ENCODE measurements at regions not wholly inside any gene's neighbourhood (a gene's known extent, or its start where the extent isn't known, plus 50 kb on each side); places are given as distances from the start of the nearest gene placed in this dataset.

DNA sequence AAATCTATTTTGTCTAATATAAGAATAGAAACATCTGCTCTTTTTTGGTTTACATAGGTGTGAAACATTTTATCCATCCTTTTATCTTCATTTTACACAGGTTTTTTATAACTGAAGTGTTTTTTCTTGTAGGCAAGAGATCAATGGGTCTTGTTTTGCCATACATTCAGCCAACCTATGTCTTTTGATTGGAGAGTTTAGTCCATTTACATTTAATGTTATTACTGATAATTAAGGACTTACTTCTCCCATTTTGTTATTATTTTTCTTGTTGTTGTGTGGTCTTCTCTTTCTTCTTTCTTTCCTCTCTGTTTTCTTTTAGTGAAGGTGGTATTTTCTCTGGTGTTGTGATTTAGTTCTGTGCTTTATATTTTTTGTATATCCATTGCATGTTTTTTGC, 785.3 kb downstream of the ARAP2 start:
- POLR2A ChIA-PET (ENCODE audit: partially characterized antibody), result no interaction called here
- H3K79me1 ChIP-seq (ENCODE audit: low read depth, low read length), result no peaks in the 10 kb centered on the region
- no peaks in the 10 kb centered on the region; a peak in 1 of 7 replicates for H3K4me1 ChIP-seq (replicated peaks in 1 of 4; ENCODE audit: control insufficient read depth in 3 of 4, insufficient read depth in 4 of 4, low read length in 3 of 4)
- no peak for FAIRE-seq
- no peak overlapping the region for H2AFZ ChIP-seq (ENCODE audit: low read length)
- H4K5ac ChIP-seq (ENCODE audit: insufficient read length, low read depth, low read length), result no peak overlapping the region
- H3K4me3 ChIP-seq (ENCODE audit: extremely low read depth in 1 of 4, insufficient read depth in 2 of 4, low read depth in 3 of 4, low read length in 4 of 4), result no peak overlapping the region
- H3K4me2 ChIP-seq (ENCODE audit: insufficient read depth in 1 of 2, low read depth in 2 of 2, low read length in 2 of 2), result no peak overlapping the region
- H4K91ac ChIP-seq (replicated peaks; ENCODE audit: insufficient read length, low read length), result no peak overlapping the region
- H3K23me2 ChIP-seq (ENCODE audit: low read depth, low read length), result no peaks in the 10 kb centered on the region
- H3K36me3 ChIP-seq (ENCODE audit: control insufficient read depth in 2 of 4, insufficient read depth in 4 of 4, low read length in 3 of 4), result no peaks in the 10 kb centered on the region
- no peak overlapping the region for H3K4ac ChIP-seq (replicated peaks; ENCODE audit: insufficient read length, low read depth, low read length)
- H2BK20ac ChIP-seq (ENCODE audit: low read length), result no peak overlapping the region
- H2BK5ac ChIP-seq (ENCODE audit: low read depth, low read length), result no peak overlapping the region
- H3K9me3 ChIP-seq (ENCODE audit: insufficient read depth in 2 of 2, low read depth in 1 of 2, low read length in 1 of 2), result no peaks in the 10 kb centered on the region
- no peaks in the 10 kb centered on the region for H4K20me1 ChIP-seq (replicated peaks in 1 of 2; ENCODE audit: control insufficient read depth in 1 of 2, insufficient read depth in 2 of 2, low read length in 2 of 2)
- no peaks in the 10 kb centered on the region for H3K27me3 ChIP-seq (replicated peaks in 1 of 4; ENCODE audit: control insufficient read depth in 3 of 4, extremely low read depth in 1 of 4, insufficient read depth in 3 of 4, low read length in 3 of 4)
- H3K79me2 ChIP-seq (ENCODE audit: control insufficient read depth in 1 of 2, insufficient read depth in 2 of 2, low read length in 2 of 2), result no peaks in the 10 kb centered on the region
- CTCF ChIA-PET (ENCODE audit: partially characterized antibody), result interaction anchor here (0.7 kb wide), 1 partner anchor 393 kb away, joined by 4 read pairs; no protein-coding TSS in a partner anchor
- H2BK120ac ChIP-seq (replicated peaks; ENCODE audit: low read depth, low read length), result no peak overlapping the region
- H3K23ac ChIP-seq (ENCODE audit: insufficient read length), result no peak overlapping the region
- H3K9ac ChIP-seq (replicated peaks in 1 of 4; ENCODE audit: extremely low read depth in 1 of 4, low read depth in 3 of 4, low read length in 3 of 4), result no peak overlapping the region
- no peak for DNase-seq (ENCODE audit: low read depth in 1 of 2, low spot score in 2 of 2)
- no peak overlapping the region for H3K18ac ChIP-seq (ENCODE audit: extremely low read depth, low read length)
- H2BK12ac ChIP-seq (ENCODE audit: low read depth, low read length), result no peak overlapping the region
- no peak overlapping the region for H3K27ac ChIP-seq (ENCODE audit: low read depth, low read length)
- no peak overlapping the region for H3K56ac ChIP-seq (replicated peaks; ENCODE audit: insufficient read length, low read depth, low read length)
- no peak overlapping the region for H2BK15ac ChIP-seq (ENCODE audit: low read length)
- no peak overlapping the region for H4K8ac ChIP-seq (ENCODE audit: extremely low read depth, insufficient read depth, low read length)
- no peak overlapping the region for H3K14ac ChIP-seq (ENCODE audit: insufficient read length)
- H2AK5ac ChIP-seq (ENCODE audit: low read depth, low read length), result no peak overlapping the region
- TF ChIP-seq, protein P1, sequence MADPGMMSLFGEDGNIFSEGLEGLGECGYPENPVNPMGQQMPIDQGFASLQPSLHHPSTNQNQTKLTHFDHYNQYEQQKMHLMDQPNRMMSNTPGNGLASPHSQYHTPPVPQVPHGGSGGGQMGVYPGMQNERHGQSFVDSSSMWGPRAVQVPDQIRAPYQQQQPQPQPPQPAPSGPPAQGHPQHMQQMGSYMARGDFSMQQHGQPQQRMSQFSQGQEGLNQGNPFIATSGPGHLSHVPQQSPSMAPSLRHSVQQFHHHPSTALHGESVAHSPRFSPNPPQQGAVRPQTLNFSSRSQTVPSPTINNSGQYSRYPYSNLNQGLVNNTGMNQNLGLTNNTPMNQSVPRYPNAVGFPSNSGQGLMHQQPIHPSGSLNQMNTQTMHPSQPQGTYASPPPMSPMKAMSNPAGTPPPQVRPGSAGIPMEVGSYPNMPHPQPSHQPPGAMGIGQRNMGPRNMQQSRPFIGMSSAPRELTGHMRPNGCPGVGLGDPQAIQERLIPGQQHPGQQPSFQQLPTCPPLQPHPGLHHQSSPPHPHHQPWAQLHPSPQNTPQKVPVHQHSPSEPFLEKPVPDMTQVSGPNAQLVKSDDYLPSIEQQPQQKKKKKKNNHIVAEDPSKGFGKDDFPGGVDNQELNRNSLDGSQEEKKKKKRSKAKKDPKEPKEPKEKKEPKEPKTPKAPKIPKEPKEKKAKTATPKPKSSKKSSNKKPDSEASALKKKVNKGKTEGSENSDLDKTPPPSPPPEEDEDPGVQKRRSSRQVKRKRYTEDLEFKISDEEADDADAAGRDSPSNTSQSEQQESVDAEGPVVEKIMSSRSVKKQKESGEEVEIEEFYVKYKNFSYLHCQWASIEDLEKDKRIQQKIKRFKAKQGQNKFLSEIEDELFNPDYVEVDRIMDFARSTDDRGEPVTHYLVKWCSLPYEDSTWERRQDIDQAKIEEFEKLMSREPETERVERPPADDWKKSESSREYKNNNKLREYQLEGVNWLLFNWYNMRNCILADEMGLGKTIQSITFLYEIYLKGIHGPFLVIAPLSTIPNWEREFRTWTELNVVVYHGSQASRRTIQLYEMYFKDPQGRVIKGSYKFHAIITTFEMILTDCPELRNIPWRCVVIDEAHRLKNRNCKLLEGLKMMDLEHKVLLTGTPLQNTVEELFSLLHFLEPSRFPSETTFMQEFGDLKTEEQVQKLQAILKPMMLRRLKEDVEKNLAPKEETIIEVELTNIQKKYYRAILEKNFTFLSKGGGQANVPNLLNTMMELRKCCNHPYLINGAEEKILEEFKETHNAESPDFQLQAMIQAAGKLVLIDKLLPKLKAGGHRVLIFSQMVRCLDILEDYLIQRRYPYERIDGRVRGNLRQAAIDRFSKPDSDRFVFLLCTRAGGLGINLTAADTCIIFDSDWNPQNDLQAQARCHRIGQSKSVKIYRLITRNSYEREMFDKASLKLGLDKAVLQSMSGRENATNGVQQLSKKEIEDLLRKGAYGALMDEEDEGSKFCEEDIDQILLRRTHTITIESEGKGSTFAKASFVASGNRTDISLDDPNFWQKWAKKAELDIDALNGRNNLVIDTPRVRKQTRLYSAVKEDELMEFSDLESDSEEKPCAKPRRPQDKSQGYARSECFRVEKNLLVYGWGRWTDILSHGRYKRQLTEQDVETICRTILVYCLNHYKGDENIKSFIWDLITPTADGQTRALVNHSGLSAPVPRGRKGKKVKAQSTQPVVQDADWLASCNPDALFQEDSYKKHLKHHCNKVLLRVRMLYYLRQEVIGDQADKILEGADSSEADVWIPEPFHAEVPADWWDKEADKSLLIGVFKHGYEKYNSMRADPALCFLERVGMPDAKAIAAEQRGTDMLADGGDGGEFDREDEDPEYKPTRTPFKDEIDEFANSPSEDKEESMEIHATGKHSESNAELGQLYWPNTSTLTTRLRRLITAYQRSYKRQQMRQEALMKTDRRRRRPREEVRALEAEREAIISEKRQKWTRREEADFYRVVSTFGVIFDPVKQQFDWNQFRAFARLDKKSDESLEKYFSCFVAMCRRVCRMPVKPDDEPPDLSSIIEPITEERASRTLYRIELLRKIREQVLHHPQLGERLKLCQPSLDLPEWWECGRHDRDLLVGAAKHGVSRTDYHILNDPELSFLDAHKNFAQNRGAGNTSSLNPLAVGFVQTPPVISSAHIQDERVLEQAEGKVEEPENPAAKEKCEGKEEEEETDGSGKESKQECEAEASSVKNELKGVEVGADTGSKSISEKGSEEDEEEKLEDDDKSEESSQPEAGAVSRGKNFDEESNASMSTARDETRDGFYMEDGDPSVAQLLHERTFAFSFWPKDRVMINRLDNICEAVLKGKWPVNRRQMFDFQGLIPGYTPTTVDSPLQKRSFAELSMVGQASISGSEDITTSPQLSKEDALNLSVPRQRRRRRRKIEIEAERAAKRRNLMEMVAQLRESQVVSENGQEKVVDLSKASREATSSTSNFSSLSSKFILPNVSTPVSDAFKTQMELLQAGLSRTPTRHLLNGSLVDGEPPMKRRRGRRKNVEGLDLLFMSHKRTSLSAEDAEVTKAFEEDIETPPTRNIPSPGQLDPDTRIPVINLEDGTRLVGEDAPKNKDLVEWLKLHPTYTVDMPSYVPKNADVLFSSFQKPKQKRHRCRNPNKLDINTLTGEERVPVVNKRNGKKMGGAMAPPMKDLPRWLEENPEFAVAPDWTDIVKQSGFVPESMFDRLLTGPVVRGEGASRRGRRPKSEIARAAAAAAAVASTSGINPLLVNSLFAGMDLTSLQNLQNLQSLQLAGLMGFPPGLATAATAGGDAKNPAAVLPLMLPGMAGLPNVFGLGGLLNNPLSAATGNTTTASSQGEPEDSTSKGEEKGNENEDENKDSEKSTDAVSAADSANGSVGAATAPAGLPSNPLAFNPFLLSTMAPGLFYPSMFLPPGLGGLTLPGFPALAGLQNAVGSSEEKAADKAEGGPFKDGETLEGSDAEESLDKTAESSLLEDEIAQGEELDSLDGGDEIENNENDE (IDR thresholded peaks at IDR 0.05; ENCODE audit: insufficient replicate concordance, low read length), result no peak
- TF ChIP-seq TEAD4 (IDR thresholded peaks at IDR 0.05; ENCODE audit: low read depth, low read length), result no peak
